OCI-LY1 (cell line): ENCODE measurements at regions not wholly inside any gene's neighbourhood (a gene's known extent, or its start where the extent isn't known, plus 50 kb on each side); places are given as distances from the start of the nearest gene placed in this dataset.

Source experiments
- CTCF ChIP-seq: fragments of 200-600 bp; sonication (generic), shearing (Covaris generic); IDR thresholded peaks from 2 replicates; pipeline ENCODE4 v1.5.1; 2017; ENCODE audit warnings: mild to moderate bottlenecking, antibody characterized with exemption, low read length, moderate library complexity, mixed read lengths
- EZH2 ChIP-seq: fragments of 200-600 bp; sonication (generic), shearing (Covaris generic); IDR thresholded peaks from 2 replicates; pipeline ENCODE4 v1.8.0; 2017; ENCODE audit warnings: borderline replicate concordance, mixed run types, mild to moderate bottlenecking, antibody characterized with exemption, low read length, moderate library complexity, mixed read lengths

GRCh38 chr13:107456431-107456830 is 758.9 kb downstream of the LIG4 start:
- TF ChIP-seq EZH2 (no peak), CTCF (no peak)
